SU-DHL-6 (cell line): ENCODE measurements at regions not wholly inside any gene's neighbourhood (a gene's known extent, or its start where the extent isn't known, plus 50 kb on each side); places are given as distances from the start of the nearest gene placed in this dataset.

Experiments
- H2AFZ ChIP-seq: fragments of 200-600 bp; sonication (generic); 2 replicates; pipeline ENCODE4 v1.6.1; 2014; ENCODE audit warnings: low read depth, mild to moderate bottlenecking, moderate library complexity, mixed read lengths, antibody characterized with exemption, low read length; ENCODE audit not compliant: severe bottlenecking
- H3F3A ChIP-seq: fragments of 200-600 bp; shearing (Covaris generic); 2 replicates; pipeline ENCODE4 v1.6.0; 2016; ENCODE audit warnings: antibody characterized with exemption, mild to moderate bottlenecking; ENCODE audit not compliant: insufficient read depth
- H3K27ac ChIP-seq: fragments of 200-600 bp; sonication (generic); 2 replicates; pipeline ENCODE4 v1.5.1; 2016; ENCODE audit warnings: low read depth, mild to moderate bottlenecking, low read length, moderate library complexity, mixed read lengths
- H3K27me3 ChIP-seq: fragments of 200-600 bp; sonication (generic), shearing (Covaris generic); 2 replicates; pipeline ENCODE4 v1.6.0; 2014; ENCODE audit warnings: mild to moderate bottlenecking, low read length
- H3K36me3 ChIP-seq: fragments of 200-600 bp; sonication (generic); 2 replicates; pipeline ENCODE4 v1.6.1; 2014; ENCODE audit warnings: mild to moderate bottlenecking, low read length, mixed read lengths
- H3K4me2 ChIP-seq: fragments of 300-600, 200-600 bp; shearing (Covaris generic), sonication (generic); 2 replicates; pipeline ENCODE4 v1.6.0; 2014; ENCODE audit warnings: low read length, low read depth, mild to moderate bottlenecking; ENCODE audit not compliant: poor library complexity, severe bottlenecking
- H3K4me3 ChIP-seq: fragments of 200-600 bp; sonication (generic); 2 replicates; pipeline ENCODE4 v1.5.1; 2014; ENCODE audit warnings: antibody characterized with exemption, low read length, mild to moderate bottlenecking, mixed read lengths; ENCODE audit not compliant: insufficient read depth, poor library complexity, severe bottlenecking
- H3K79me2 ChIP-seq: fragments of 200-600 bp; sonication (generic); 2 replicates; pipeline ENCODE4 v1.6.1; 2014; ENCODE audit warnings: mild to moderate bottlenecking, low read length, moderate library complexity; ENCODE audit not compliant: insufficient read depth
- H3K9ac ChIP-seq: fragments of 200-600 bp; sonication (generic); 2 replicates; pipeline ENCODE4 v1.7.0; 2014; ENCODE audit warnings: mild to moderate bottlenecking, low read length
- H3K9me2 ChIP-seq: fragments of 200-600 bp; sonication (generic); replicated peaks from 2 replicates; pipeline ENCODE4 v1.6.1; 2014; ENCODE audit warnings: low read length; ENCODE audit not compliant: insufficient read depth
- H3K9me3 ChIP-seq: fragments of 200-600 bp; sonication (generic); 2 replicates; pipeline ENCODE4 v1.6.1; 2014; ENCODE audit warnings: low read length, mixed read lengths; ENCODE audit not compliant: insufficient read depth
- H4K20me1 ChIP-seq: fragments of 200-600 bp; sonication (generic); 2 replicates; pipeline ENCODE4 v1.6.1; 2014; ENCODE audit warnings: low read depth, mild to moderate bottlenecking, antibody characterized with exemption, low read length, moderate library complexity, mixed read lengths
- EZH2phosphoT487 ChIP-seq: fragments of 200-600 bp; sonication (generic), shearing (Covaris generic); conservative IDR thresholded peaks from 2 replicates; pipeline ENCODE4 v1.6.1; 2018; ENCODE audit warnings: mild to moderate bottlenecking, antibody characterized with exemption, low read length, moderate library complexity, mixed read lengths
- TF ChIP-seq, protein P1 (sequence below): fragments of 200-600 bp; sonication (generic); IDR thresholded peaks from one replicate; pipeline ENCODE4 v1.5.1; 2017; ENCODE audit warnings: antibody characterized with exemption, mild to moderate bottlenecking, low read length, moderate library complexity; ENCODE audit not compliant: insufficient read depth, poor library complexity, severe bottlenecking

DNA sequence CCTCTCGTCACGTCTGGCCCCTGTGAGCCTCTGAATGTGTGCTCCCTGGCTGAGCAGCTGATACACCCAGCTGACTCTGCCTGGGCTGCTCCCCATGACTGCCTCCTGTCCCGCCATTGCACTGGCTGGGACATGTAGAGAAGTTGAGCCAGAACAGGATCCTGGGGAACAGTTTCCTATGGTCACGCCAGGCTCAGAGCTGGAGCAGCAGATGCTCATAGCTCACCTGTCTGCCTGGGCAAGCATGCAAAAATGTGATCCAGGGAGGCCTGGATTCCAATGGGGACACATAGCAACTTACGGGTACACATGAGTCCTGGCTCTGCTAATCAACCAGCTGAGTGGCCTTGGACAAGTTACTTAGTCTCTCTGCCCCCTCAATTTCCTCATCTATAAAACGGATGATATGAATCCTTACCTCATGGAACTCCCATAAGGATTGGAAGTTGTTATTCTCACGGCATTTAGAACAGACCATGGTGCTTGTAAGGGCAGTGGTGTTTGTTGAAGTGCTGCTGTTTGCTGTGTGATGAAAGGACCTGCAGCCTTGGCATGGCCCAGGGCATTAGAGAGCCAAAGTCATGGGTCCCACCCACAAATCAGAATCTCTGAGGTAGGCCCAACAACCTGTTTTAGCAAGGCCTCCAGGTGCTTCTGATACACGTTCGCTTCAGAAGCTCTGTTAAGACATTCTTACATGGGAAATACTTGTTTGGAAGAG is 150.3 kb upstream of the VANGL1 start:
- Histone ChIP-seq H3K79me2 (no peaks in the 10 kb centered on the region), H3K9ac (no peak overlapping the region), H3K9me3 (no peaks in the 10 kb centered on the region), H3K27me3 (no peaks in the 10 kb centered on the region), H3K4me2 (no peak overlapping the region), H3K9me2 (no peaks in the 10 kb centered on the region), H3K27ac (no peak overlapping the region), H2AFZ (no peak overlapping the region), H3K36me3 (no peaks in the 10 kb centered on the region), H3K4me3 (no peak overlapping the region), H4K20me1 (no peaks in the 10 kb centered on the region), H3F3A (no peaks in the 10 kb centered on the region)
- TF ChIP-seq, protein P1, sequence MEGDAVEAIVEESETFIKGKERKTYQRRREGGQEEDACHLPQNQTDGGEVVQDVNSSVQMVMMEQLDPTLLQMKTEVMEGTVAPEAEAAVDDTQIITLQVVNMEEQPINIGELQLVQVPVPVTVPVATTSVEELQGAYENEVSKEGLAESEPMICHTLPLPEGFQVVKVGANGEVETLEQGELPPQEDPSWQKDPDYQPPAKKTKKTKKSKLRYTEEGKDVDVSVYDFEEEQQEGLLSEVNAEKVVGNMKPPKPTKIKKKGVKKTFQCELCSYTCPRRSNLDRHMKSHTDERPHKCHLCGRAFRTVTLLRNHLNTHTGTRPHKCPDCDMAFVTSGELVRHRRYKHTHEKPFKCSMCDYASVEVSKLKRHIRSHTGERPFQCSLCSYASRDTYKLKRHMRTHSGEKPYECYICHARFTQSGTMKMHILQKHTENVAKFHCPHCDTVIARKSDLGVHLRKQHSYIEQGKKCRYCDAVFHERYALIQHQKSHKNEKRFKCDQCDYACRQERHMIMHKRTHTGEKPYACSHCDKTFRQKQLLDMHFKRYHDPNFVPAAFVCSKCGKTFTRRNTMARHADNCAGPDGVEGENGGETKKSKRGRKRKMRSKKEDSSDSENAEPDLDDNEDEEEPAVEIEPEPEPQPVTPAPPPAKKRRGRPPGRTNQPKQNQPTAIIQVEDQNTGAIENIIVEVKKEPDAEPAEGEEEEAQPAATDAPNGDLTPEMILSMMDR, result no peak
- TF ChIP-seq EZH2phosphoT487, result no peak

DNA sequence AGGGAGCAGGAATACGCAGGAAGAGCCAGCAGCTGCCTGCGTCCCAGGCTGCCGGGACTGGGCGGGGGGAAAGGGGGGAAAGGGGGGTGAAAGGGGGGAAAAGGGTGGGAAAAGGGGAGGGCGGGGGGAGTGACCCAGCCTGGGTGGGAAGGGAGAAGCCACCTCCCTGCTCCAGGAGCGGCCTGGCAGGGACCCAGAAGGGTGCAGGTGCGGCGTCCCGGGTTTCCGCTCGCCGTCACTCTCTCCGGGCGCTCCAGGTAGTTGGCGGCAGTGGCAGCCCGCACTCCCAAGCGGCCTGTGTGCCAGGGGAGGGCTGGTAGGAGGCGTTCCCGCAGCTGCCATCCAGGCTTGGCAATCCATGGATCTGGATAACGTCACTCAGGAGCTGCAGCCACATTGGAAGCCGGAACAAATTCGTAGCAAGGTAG is 141.0 kb upstream of the NGF start:
- Histone ChIP-seq H3K4me2 (no peak overlapping the region), H3K9ac (no peak overlapping the region)

DNA sequence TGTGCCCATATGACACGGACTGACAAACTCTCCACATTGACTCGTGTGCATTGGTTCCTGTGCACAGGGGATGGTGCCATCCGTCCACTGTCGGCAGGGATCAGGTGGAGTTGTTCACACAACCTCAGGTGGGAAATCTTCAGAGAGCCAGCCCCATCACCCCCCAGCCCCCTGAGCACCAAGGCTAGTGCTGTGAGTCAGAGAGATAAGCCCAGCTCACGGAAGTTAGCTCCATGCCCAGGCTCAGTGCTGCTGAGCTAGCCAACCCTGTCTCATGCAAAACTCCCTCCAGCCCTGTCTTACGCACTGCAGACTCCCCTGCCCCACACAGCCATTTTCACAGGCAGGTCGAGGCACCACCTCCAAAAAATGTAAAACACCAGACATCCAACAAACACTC is 139.0 kb upstream of the NGF start:
- Histone ChIP-seq H3K27ac (no peak overlapping the region), H3K9me2 (no peaks in the 10 kb centered on the region), H3K9me3 (no peaks in the 10 kb centered on the region), H4K20me1 (no peaks in the 10 kb centered on the region), H3K36me3 (no peaks in the 10 kb centered on the region), H3K27me3 (no peaks in the 10 kb centered on the region), H2AFZ (no peak overlapping the region), H3K9ac (no peak overlapping the region), H3F3A (no peaks in the 10 kb centered on the region), H3K4me3 (no peak overlapping the region), H3K4me2 (no peak overlapping the region), H3K79me2 (no peaks in the 10 kb centered on the region)
- TF ChIP-seq EZH2phosphoT487, result no peak
- TF ChIP-seq, protein P1, result no peak

More for the DNA sequence above, 141.0 kb upstream of the NGF start:
- Histone ChIP-seq H3K27ac (no peak overlapping the region), H3K9me2 (no peaks in the 10 kb centered on the region), H3K27me3 (no peaks in the 10 kb centered on the region), H3F3A (no peaks in the 10 kb centered on the region), H3K4me3 (no peak overlapping the region), H2AFZ (no peak overlapping the region), H3K9me3 (no peaks in the 10 kb centered on the region), H3K79me2 (no peaks in the 10 kb centered on the region), H3K36me3 (no peaks in the 10 kb centered on the region), H4K20me1 (no peaks in the 10 kb centered on the region)
- no peak for TF ChIP-seq EZH2phosphoT487
- TF ChIP-seq, protein P1, result no peak
